Caco-2 (cell line): ENCODE measurements at regions not wholly inside any gene's neighbourhood (a gene's known extent, or its start where the extent isn't known, plus 50 kb on each side); places are given as distances from the start of the nearest gene placed in this dataset.

ENCODE experiments used
- BruUV-seq: library from RNA; stranded (reverse); fragments of 400-500 nt; replicated peaks from 2 replicates; lab custom pipeline; 2021; lab: Mats Ljungman, UMichigan
- CTCF ChIA-PET: fragments of 300-600 bp; sonication (Branson Sonifier 250); formaldehyde crosslinking; loops from one replicate; lab custom pipeline; 2022; ENCODE audit warnings: antibody characterized with exemption; lab: Charles Lee
- POLR2A ChIA-PET: fragments of 300-600 bp; sonication (Branson Sonifier 250); formaldehyde crosslinking; loops from one replicate; lab custom pipeline; 2022; ENCODE audit warnings: antibody characterized with exemption; lab: Charles Lee
- DNase-seq, 2 experiments: peaks; one replicate each; pipeline versions ENCODE4 v3.0.0 to v3.0.0-alpha.2; 2020 to 2022
- H3K27me3 ChIP-seq: replicated peaks from 2 replicates; pipeline ENCODE4 v1.6.0; 2011; ENCODE audit warnings: low read length; ENCODE audit not compliant: control insufficient read depth, insufficient read depth
- H3K36me3 ChIP-seq: 2 replicates; pipeline ENCODE4 v1.5.1; 2011; ENCODE audit warnings: low read length; ENCODE audit not compliant: control insufficient read depth, insufficient read depth
- H3K4me1 ChIP-seq: fragments of 250-450 bp; sonication (Bioruptor Pico); 2 replicates; pipeline ENCODE4 v1.5.1; 2020; ENCODE audit warnings: mild to moderate bottlenecking
- H3K4me3 ChIP-seq: 2 replicates; pipeline ENCODE4 v1.5.1; 2011; ENCODE audit warnings: low read depth, mild to moderate bottlenecking, control low read depth, low read length
- H3K9me3 ChIP-seq: fragments of 250-450 bp; sonication (Bioruptor Pico); 2 replicates; pipeline ENCODE4 v1.5.1; 2020; ENCODE audit warnings: mild to moderate bottlenecking, moderate library complexity
- H3K27ac Mint-ChIP-seq: one replicate; pipeline ENCODE4 v1.8.0; 2022; ENCODE audit warnings: mixed read lengths; ENCODE audit not compliant: unreplicated experiment
- H3K27me3 Mint-ChIP-seq: one replicate; pipeline ENCODE4 v1.8.0; 2022; ENCODE audit warnings: mixed read lengths; ENCODE audit not compliant: insufficient read depth, unreplicated experiment
- H3K36me3 Mint-ChIP-seq: one replicate; pipeline ENCODE4 v1.8.0; 2022; ENCODE audit warnings: mild to moderate bottlenecking, mixed read lengths; ENCODE audit not compliant: insufficient read depth, unreplicated experiment
- H3K4me1 Mint-ChIP-seq: one replicate; pipeline ENCODE4 v1.8.0; 2022; ENCODE audit warnings: low read depth, mixed read lengths; ENCODE audit not compliant: unreplicated experiment
- H3K4me3 Mint-ChIP-seq: one replicate; pipeline ENCODE4 v1.8.0; 2022; ENCODE audit warnings: mild to moderate bottlenecking, moderate library complexity, mixed read lengths; ENCODE audit not compliant: unreplicated experiment
- H3K9me3 Mint-ChIP-seq: one replicate; pipeline ENCODE4 v1.8.0; 2022; ENCODE audit warnings: mixed read lengths; ENCODE audit not compliant: unreplicated experiment
- CTCF ChIP-seq, 2 experiments: fragments of 200-600 bp in 1 of 2; IDR thresholded peaks; 1 replicate in 1 of 2; 2 replicates in 1 of 2; pipeline versions ENCODE4 v1.5.1 to v1.8.0; 2011 to 2022; ENCODE audit warnings: antibody characterized with exemption in 1 of 2, control low read depth in 1 of 2, inconsistent platforms in 1 of 2, low read depth in 1 of 2, low read length in 1 of 2, mild to moderate bottlenecking in 1 of 2, moderate library complexity in 1 of 2; ENCODE audit not compliant: insufficient read depth in 1 of 2, severe bottlenecking in 1 of 2, unreplicated experiment in 1 of 2
- intact Hi-C: fragments of 100-400 bp; cut with micrococcal nuclease; formaldehyde crosslinking; loops from one replicate; pipeline ENCODE4 v1.10.0; 2022; ENCODE audit not compliant: unreplicated experiment

GRCh38 chr2:239806276-239806675 lies 218.9 kb downstream of the NDUFA10 start:
- intact Hi-C loops = no loop called here
- CTCF ChIA-PET = no interaction called here
- no peak overlapping the region for H3K4me3 ChIP-seq
- TF ChIP-seq CTCF (IDR thresholded peaks at IDR 0.05; ENCODE audit: insufficient read depth in 1 of 2, low read depth in 1 of 2, low read length in 1 of 2, severe bottlenecking in 1 of 2, unreplicated experiment in 1 of 2) = no peak
- no peak for DNase-seq
- Mint-ChIP-seq H3K27me3 (peaks cover 7% of the 10 kb centered on the region), H3K4me3 (no peak overlapping the region), H3K9me3 (no peaks in the 10 kb centered on the region), H3K27ac (no peak overlapping the region), H3K4me1 (no peaks in the 10 kb centered on the region), H3K36me3 (no peaks in the 10 kb centered on the region)
- H3K36me3 ChIP-seq = no peaks in the 10 kb centered on the region
- H3K9me3 ChIP-seq = no peaks in the 10 kb centered on the region
- no peaks in the 10 kb centered on the region for H3K27me3 ChIP-seq
- BruUV-seq = no TSS peak
- POLR2A ChIA-PET = no interaction called here
- H3K4me1 ChIP-seq = no peaks in the 10 kb centered on the region

GRCh38 chr2:239805414-239805813 lies 219.7 kb downstream of the NDUFA10 start:
- Mint-ChIP-seq H3K36me3 (no peaks in the 10 kb centered on the region), H3K27ac (no peak overlapping the region), H3K9me3 (no peaks in the 10 kb centered on the region), H3K27me3 (peaks cover 7% of the 10 kb centered on the region), H3K4me3 (no peak overlapping the region), H3K4me1 (no peaks in the 10 kb centered on the region)
- Histone ChIP-seq H3K9me3 (no peaks in the 10 kb centered on the region), H3K36me3 (no peaks in the 10 kb centered on the region), H3K4me1 (no peaks in the 10 kb centered on the region), H3K4me3 (no peak overlapping the region), H3K27me3 (no peaks in the 10 kb centered on the region)
- no peak for TF ChIP-seq CTCF (IDR thresholded peaks at IDR 0.05; ENCODE audit: insufficient read depth in 1 of 2, low read depth in 1 of 2, low read length in 1 of 2, severe bottlenecking in 1 of 2, unreplicated experiment in 1 of 2)
- intact Hi-C loops = no loop called here
- DNase-seq = no peak
- ChIA-PET CTCF (no interaction called here), POLR2A (no interaction called here)
- BruUV-seq = no TSS peak

GRCh38 chr2:239805043-239805329 lies 220.2 kb downstream of the NDUFA10 start:
- TF ChIP-seq CTCF (IDR thresholded peaks at IDR 0.05; ENCODE audit: insufficient read depth in 1 of 2, low read depth in 1 of 2, low read length in 1 of 2, severe bottlenecking in 1 of 2, unreplicated experiment in 1 of 2) = no peak
- CTCF ChIA-PET = no interaction called here
- POLR2A ChIA-PET = no interaction called here
- no peak overlapping the region for H3K27ac Mint-ChIP-seq
- no peaks in the 10 kb centered on the region for H3K36me3 Mint-ChIP-seq
- intact Hi-C loops = no loop called here
- H3K4me1 Mint-ChIP-seq = no peaks in the 10 kb centered on the region
- no peaks in the 10 kb centered on the region for H3K9me3 ChIP-seq
- no peak overlapping the region for H3K4me3 Mint-ChIP-seq
- H3K4me3 ChIP-seq = no peak overlapping the region
- no peaks in the 10 kb centered on the region for H3K9me3 Mint-ChIP-seq
- no peak for DNase-seq
- no peaks in the 10 kb centered on the region for H3K27me3 ChIP-seq
- BruUV-seq = no TSS peak
- H3K4me1 ChIP-seq = no peaks in the 10 kb centered on the region
- H3K27me3 Mint-ChIP-seq = peaks cover 7% of the 10 kb centered on the region
- H3K36me3 ChIP-seq = no peaks in the 10 kb centered on the region
